Coronary artery (tissue), 2 donors: ENCODE measurements at regions not wholly inside any gene's neighbourhood (a gene's known extent, or its start where the extent isn't known, plus 50 kb on each side); places are given as distances from the start of the nearest gene placed in this dataset.

Experiments
- DNase-seq: peaks from one replicate; pipeline ENCODE4 v3.0.0-alpha.2; 2017; ENCODE audit warnings: low spot score
- H3K27ac ChIP-seq, 2 donors: fragments of 200-600 bp; sonication (generic); one replicate each; pipeline ENCODE4 v1.5.1; 2016 to 2019
- H3K4me3 ChIP-seq: fragments of 200-600 bp; sonication (generic); 2 replicates; pipeline ENCODE4 v1.5.1; 2016; ENCODE audit warnings: mild to moderate bottlenecking, moderate library complexity
- CTCF ChIP-seq: fragments of 200-600 bp; sonication (generic); IDR thresholded peaks from one replicate; pipeline ENCODE4 v1.5.1; 2019; ENCODE audit warnings: antibody characterized with exemption

GRCh38 chr6:68247782-68248181, 387.3 kb upstream of the ADGRB3 start:
- no peak for TF ChIP-seq CTCF
- no peak for DNase-seq
- H3K4me3 ChIP-seq: no peak overlapping the region
- H3K27ac ChIP-seq: no peak overlapping the region

GRCh38 chr6:68240726-68241125, 394.4 kb upstream of the ADGRB3 start:
- H3K27ac ChIP-seq: no peak overlapping the region
- no peak overlapping the region for H3K4me3 ChIP-seq
- no peak for TF ChIP-seq CTCF
- DNase-seq: no peak

GRCh38 chr6:68239034-68239433, 396.0 kb upstream of the ADGRB3 start:
- TF ChIP-seq CTCF: no peak
- no peak for DNase-seq
- no peak overlapping the region for H3K27ac ChIP-seq
- H3K4me3 ChIP-seq: no peak overlapping the region

- no peak for TF ChIP-seq CTCF
- DNase-seq: no peak
- Histone ChIP-seq H3K27ac (no peak overlapping the region), H3K4me3 (no peak overlapping the region)
These were observed 396.9 kb upstream of the ADGRB3 start for GRCh38 chr6:68238097-68238601.

GRCh38 chr6:68237205-68237604, 397.9 kb upstream of the ADGRB3 start:
- Histone ChIP-seq H3K27ac (no peak overlapping the region), H3K4me3 (no peak overlapping the region)
- no peak for DNase-seq
- no peak for TF ChIP-seq CTCF

- no peak overlapping the region for H3K4me3 ChIP-seq
- no peak for DNase-seq
- no peak for TF ChIP-seq CTCF
- no peak overlapping the region for H3K27ac ChIP-seq
These were observed 399.7 kb upstream of the ADGRB3 start for GRCh38 chr6:68235326-68235784.

GRCh38 chr6:68233623-68234022, 401.5 kb upstream of the ADGRB3 start:
- no peak for TF ChIP-seq CTCF
- DNase-seq: no peak
- Histone ChIP-seq H3K27ac (no peak overlapping the region), H3K4me3 (no peak overlapping the region)
